SHP77 treated with DMSO at 0.1 percent for 48 hours (cell line): ENCODE measurements at regions not wholly inside any gene's neighbourhood (a gene's known extent, or its start where the extent isn't known, plus 50 kb on each side); places are given as distances from the start of the nearest gene placed in this dataset.
"Not testable (repeated sequence)": the region's sequence is repeated elsewhere in the genome, so short reads cannot be mapped to it uniquely, and the experiment has no call there.

ENCODE experiments used
- DNase-seq: peaks from one replicate; lab custom pipeline; 2025; lab: John Stamatoyannopoulos, UW

DNA sequence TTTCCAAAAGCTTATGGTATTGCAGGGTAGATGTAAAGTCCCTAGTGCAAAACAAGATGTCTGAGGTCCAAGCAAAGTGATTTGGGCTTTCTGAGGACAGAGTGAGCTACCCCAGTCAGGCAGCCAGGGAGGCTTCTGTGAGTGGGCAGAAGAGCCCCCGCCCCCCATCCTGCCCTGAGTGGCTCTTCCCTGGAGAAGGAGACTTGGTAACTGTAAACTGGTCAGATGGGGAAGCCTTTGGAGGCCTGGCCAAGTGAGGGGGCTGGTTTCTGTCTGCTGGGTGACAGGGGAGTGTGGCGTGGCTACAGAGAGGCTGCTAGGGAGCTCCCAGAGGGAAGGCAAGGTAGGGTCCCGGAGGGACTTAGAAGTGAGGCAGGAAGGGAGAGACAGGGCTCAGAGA lies 181.3 kb upstream of the HAAO start:
- DNase-seq = no peak

DNA sequence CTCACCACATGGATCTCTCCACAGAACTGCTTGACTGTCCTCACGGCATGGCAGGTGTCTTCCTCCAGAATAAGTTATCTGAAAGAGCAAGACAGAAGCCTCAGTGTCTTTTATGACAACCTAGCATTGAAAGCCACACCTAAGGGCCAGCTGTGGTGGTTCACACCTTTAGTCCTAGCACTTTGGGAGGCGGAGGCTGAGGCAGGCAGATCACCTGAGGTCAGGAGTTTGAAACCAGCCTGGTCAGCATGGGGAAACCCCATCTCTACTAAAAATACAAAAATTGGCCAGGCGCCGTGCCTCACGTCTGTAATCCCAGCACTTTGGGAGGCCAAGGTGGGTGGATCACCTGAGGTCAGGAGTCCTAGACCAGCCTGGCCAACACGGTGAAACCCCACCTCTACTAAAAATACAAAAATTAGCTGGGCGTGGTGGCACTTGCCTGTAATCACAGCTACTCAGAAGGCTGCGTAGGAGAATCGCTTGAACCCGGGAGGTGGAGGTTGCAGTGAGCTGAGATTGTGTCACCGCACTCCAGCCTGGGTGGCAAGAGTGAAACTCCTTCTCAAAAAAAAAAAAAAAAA lies 180.6 kb upstream of the HAAO start:
- DNase-seq = not testable (repeated sequence)

DNA sequence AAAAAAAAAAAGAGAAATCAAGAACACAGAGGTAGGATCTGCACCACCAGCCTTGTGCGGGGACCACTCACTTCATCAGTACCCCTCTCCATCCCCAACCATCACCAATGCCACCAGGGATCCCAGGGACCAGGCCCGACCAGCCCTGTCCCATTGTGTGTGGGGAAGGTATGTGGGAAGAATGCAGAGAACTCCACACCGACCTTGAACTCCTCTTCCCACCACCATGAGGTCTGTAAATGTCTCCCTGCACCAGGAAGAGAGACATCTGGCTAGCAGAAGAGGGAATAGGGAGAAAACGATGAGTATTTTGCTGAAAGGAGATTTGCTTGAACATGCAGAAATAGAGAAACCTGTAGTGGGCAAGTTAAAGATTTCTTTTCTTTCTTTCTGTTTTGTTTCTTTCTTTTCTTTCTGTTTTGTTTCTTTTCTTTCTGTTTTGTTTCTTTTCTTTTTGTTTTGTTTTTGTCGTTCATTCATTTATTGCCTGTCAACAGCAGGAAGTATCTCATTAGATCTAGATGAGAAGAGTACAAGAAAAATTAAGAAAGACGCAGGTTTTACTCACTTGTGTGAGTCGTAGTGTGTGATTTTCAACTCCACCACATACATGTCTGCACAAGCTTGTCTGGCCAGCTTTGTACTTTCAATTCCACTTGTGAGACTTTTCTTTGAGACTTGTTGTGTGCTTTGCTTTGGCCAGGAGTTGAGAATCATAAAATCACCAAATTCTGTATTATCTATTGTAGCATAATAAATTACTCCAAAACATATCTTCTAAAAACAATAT lies 179.8 kb upstream of the HAAO start:
- no peak for DNase-seq

DNA sequence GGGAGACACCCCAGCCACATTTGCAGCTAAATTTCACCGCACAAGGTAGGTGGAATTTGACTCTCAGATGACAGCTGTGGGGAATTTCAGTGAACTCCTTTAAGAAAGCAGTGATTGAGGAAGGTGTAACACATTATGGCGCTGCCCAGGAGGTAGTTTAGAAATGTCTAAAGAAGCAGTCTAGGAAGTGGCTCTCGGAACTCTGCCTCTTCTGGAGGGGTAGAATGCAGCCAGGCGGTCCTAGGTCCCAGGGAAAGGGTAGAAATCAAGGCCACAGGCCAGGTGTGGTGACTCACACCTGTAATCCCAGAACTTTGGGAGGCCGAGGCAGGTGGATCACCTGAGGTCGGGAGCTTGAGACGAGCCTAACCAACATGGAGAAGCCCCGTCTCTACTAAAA lies 179.0 kb upstream of the HAAO start:
- DNase-seq = no peak

DNA sequence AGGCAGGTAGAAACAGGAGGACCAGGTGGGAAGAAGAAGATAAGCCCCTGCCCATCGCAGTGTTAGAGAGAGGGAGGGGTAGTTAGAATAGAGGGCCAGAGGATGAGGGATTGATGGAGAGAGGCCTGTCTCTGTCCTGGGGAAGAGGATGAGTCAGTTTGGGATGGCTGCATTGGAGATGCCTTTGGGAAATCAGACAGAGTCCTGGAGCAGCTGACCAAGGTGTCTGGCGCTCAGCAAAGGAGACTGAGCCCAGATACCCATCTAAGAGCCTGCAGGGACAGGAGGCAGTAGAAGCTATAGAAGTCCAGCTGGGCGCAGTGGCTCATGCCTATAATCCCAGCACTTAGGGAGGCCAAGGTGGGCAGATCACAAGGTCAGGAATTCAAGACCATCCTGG lies 177.8 kb upstream of the HAAO start:
- DNase-seq = no peak

DNA sequence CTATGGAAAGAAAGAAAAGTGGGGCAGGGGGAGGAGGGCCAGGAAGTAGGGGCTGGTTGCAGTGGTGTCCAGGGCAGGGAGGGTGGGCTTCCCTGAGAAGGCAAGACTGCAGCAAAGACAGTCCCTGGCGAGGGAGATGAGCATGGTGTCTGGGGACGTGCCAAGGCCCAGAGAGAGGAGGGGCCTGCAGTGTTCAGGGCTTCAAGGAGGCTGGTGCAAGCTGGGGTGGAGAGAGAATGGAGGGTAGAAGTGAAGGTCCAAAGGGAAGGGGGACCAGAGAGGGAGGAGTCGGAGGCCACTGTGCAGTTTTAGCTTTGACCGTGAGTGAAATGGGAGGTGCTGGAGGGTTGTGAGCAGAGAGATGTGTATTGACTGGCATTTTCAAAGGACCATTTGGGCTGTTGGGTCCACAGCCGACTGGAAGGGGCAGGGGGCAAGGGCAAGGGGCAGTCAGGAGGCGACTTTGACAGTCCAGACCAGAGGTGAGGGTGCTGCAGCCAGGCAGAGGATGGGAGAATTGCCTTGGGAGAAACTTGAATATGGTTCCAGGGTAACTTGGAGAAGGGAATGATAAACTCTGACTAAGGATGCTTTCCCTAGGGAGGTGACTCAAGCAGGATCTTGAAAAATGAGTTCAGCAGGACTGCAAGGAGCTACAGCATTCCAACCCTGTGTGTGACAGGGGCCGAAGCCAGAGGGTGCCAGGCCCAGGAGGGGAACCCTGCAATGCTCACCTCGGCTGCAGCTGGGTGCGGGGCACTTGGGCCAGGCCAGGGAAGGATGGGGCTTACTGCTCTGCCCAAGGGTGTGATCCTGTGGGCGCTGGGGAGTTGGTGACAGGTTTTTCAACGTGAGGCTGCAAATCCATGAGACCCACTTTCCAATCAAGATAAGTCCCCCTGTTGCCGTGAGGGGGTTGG lies 177.1 kb upstream of the HAAO start:
- DNase-seq = no peak

DNA sequence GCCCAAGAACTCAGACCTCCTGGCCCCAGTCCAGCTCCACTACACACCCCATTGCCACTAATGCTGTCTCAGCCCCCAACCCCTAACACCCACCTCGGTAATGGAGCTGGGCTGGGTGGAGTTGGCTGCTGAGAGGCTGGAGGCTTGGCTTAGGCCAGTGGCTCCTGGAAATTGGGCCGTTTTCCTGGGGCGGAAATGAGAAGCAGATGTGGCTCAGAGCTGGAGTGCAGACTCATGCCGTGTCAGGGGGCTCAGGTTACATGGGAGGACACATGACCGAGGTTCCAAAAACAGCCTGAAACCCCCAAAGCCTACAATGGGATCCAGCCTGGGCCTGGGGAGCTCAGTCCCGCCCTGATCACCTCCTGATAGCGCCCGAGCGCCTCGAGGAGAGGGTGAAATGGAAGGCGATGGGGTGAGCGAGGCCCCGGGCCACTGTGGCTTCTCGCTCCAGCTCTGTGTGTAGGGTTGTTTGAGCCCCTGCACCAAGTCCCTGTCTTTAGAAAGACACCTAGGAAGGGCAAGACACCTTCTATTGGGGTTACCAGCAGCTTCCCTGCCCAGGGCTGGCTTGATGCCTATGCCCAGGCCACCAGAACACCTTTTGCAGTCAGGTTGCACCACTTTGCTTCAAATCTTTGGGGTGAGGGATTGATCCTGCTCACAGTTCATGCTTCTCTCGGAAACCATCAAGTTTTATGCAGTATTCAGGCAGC lies 175.7 kb upstream of the HAAO start:
- no peak for DNase-seq

GRCh38 chr2:42965910-42966309 lies 173.5 kb upstream of the HAAO start:
- DNase-seq = no peak

DNA sequence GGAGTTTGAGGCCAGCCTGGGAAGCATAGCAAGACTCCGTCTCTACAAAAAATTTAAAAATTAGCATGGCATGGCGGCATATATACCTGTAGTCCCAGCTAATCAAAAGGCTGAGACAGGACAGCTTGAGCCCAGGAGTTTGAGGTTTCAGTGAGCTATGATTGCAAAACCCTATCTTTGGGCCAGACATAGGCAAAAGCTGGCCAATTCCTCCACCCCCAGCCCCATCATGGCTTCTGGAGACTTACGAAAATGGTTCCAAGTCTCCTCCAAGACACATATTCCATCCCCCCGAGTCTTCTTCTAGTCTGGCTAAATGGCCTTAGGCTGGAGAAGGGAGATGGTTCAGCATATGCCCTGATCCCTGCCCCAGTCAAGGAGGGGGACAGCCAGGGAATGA lies 172.8 kb upstream of the HAAO start:
- DNase-seq = no peak

DNA sequence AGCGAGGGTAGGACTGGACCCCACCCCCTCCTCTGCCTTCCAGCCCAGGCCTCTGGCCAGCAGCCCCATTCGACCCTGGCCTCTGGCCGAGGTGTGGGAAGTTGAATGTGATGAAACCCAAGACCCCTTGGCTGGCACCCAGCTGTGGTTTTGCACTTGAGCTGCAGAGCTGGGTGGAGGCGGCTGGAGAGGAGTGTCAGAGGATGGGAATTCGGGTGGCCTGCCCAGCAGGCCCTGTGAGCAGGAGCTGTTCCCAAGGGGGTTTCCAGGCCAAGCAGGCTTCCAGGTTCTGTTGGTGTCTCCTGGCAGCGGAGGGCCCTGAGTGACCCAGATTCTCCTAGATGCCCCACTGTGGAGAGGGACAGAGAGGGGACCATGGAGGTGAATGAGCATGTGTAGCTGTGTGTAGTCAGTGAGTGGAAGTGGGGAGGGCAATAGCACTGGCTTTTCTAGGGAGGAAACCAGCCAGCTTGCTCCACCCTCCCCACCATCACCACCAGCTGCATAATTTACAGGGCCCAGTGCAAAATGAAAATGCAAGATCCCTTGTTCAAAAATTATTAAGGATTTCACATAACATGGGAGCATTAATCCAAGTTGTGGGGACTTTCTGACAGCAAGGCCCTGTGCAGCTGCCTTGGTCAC lies 172.2 kb upstream of the HAAO start:
- DNase-seq = no peak

DNA sequence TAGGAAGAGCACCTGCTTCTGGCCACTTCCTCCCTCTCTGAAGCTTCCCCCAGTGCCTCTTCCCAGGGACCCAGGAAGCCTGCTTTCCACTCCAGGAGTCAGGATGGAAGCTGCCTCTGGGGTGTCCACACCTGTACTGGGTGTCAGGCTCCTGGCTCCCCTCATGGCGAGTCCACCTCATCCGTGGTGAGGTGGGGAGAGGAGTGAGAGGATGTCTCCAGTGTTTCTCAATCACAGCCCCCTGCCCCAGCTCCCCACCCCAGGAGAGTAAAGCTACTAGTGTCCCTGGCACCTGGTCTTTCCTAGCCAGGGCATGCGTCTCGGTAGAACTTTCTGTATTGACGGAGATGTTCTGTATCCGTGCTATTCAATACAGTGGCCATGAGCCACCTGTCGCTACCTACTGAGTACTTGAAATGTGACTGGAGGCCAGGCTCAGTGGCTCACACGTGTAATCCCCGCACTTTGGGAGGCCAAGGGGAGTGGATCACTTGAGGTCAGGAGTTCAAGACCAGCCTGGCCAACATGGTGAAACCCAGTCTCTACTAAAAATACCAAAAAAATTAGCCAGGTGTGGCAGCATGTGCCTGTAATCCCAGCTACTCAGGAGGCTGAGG lies 171.2 kb upstream of the HAAO start:
- DNase-seq = no peak

DNA sequence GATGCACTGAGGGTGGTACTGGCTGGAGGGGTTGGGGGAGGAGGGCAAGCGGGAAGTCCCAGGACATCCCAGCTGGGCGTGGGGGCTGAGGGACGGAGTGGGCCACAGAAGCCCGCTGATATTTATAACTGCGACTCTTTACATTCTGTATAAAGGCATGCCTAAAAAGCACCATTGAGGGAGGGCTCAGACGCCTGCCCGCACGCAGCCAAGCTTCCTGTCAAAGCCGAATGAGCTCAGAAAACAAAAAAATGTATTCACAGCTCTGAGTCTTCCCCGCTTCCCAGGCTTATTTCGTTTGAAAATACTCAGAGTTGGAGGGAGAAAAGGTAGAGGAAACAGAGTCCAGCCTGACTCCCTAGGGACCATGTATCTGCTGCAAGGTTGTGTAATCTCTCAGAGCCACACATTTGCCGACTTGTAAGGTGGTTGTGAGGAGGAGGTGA lies 170.1 kb upstream of the HAAO start:
- DNase-seq = no peak

- no peak for DNase-seq
These were observed 169.6 kb upstream of the HAAO start for GRCh38 chr2:42961961-42962360.

DNA sequence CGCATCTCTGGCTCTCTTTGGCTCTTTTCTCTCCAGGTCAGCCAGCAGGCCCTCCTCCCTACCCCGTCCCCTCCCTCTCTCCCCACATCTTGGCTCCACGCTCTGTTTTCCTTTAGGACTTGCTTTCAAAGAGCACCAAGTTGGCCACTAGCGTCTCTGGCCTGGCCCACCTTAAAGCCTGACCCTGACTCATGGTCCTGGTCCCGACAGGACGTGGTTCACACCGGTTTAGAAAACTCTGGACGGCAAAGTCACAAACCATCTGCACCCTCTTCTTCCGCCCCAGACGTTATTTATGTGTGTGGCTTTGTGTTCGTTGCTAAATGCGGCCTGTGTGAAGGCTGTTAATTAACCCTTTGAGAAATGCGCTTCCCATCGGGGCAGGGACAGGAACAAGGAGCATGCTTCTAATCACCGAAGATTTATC lies 169.0 kb upstream of the HAAO start:
- DNase-seq = no peak

- no peak for DNase-seq
These were observed 168.4 kb upstream of the HAAO start for GRCh38 chr2:42960842-42961180.

DNA sequence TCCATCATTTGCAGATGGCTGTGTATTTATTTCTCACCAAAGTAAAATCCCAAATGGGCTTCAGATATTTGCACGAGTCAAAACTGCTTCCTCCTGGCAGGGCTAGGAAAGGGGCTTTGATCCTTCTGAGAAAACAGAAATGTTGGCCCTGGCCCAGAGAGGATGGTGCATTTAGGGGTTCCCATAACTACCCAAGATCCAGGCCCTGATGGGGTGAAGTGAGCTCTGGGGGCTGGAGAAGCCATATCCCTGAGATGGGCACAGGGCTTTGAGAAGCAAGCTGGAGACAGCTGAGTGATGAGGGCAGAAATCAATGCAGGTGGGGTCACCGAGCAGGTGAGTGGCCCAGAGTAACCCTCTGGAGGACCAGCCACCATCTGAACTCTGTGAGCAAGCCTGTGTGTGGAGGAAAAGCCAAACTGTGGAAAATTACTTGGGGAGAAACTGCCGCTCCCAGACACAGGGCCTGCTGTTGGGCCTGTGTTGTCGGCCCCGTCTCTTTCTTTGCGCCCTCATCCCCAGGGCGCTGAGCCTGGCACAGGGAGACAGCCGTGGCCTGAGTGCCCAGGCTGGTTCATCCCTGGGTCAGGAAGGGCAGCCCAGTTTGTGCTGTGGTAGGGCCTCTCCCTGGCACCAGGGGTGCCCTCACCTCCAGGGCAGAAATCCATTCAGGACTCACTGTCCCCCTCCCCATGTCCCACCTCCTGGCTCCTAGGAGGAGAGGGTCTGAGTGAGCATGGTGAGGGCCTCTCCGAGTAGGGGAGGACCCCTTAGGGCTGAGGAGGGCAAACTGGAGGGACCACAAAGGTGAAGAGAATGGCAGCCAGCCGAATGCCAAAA lies 167.8 kb upstream of the HAAO start:
- DNase-seq = no peak

DNA sequence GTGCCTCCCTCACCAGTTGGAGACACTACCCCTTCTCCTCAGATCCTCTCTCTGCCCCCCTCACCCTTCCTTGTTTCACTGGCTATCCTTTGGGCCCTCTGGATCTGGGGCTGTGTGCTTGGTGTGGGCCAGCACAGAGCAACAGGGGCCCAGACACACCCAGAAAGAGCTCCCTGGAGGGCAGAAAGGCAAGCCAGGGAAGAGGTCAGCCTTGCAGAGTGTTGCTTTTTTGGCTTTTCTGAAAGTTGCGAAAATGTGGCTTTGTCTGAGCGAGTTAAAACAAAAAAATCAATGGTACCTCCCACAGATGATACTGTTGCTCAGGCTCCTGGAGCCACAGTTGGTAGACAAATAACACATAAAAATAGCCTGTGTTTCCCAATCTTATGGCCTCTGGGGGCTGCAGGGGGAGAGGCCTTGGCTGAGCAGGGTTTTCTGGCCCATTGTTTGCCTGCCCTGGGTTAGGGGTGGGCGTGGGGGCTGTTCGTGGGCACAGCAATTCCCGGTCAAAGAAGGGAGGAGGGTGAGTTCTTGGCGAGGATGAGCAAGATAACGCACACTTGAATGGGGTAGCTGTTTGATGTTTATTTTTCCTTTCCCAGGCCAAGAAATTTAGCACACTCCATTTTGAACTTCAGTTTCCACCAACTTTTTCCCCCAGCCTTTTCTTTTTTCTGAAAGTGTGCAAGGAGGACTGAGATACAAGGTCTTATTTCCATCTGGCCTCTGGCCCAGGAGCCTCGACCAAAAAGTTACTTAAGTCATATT lies 167.0 kb upstream of the HAAO start:
- DNase-seq = no peak

DNA sequence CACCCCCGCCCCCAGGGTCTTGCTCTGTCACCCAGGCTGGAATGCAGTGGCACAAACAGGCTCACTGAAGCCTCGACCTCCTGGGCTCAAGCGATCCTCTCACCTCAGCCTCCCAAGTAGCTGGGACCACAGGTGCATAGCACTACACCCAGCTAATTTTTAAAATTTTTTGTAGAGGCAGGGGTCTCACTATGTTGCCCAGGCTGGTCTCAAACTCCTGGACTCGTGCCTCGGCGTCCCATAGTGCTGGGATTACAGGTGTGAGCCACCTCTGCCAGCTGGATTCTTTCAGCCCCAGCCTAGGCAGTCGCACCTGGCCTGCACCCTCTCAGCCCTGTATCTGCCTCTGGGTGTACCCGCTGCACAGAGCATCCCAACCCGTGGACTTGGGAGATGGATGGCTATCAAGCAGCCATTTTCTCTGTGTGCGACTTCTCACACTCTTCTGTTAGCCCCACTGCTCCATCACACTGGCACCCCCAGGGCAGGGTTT lies 166.4 kb upstream of the HAAO start:
- no peak for DNase-seq

DNA sequence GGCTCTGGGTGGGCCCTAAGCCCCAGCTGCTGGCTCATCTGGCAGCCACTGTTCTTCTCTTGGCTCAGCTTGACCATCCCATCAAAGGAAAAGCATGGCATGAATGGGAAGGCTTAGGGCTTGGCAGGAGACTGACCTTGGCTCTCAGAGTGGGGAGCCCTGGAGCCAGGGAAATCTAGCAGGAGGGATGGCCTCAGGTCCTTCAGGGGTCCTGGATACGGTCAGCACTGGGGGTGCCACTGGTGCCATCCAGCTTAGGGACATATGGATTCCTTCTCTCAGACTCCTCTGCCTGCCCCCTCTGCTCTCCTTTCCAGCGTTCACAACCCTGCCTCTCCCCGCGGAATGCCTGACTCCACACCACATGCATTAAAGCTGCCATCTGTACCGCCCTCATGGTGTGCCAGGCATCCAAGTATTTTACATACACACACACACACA lies 165.5 kb upstream of the HAAO start:
- DNase-seq = no peak
